Epithelial cell of esophagus (primary cell): ENCODE measurements at regions not wholly inside any gene's neighbourhood (a gene's known extent, or its start where the extent isn't known, plus 50 kb on each side); places are given as distances from the start of the nearest gene placed in this dataset.

Experiments
- DNase-seq: peaks from one replicate; pipeline ENCODE4 v3.0.0; 2010; ENCODE audit warnings: low read depth
- H3K4me3 ChIP-seq: 2 replicates; pipeline ENCODE4 v1.5.1; 2011; ENCODE audit warnings: mild to moderate bottlenecking, low read length, control low read depth
- CTCF ChIP-seq: IDR thresholded peaks from 2 replicates; pipeline ENCODE4 v1.5.1; 2011; ENCODE audit warnings: low read depth, mild to moderate bottlenecking, low read length, control low read depth, inconsistent platforms; ENCODE audit not compliant: insufficient read depth; ENCODE audit errors: missing control alignments

GRCh38 chr3:194985031-194985578 is 285.9 kb downstream of the XXYLT1 start:
- H3K4me3 ChIP-seq = no peak overlapping the region
- DNase-seq = peak; percentile 79
- peak; percentile 53 for TF ChIP-seq CTCF

- TF ChIP-seq CTCF = no peak
- DNase-seq = peak; percentile 99
- no peak overlapping the region for H3K4me3 ChIP-seq
Measured at GRCh38 chr3:194986208-194987043, 284.5 kb downstream of the XXYLT1 start.

- no peak overlapping the region for H3K4me3 ChIP-seq
- DNase-seq = peak; percentile 30
- no peak for TF ChIP-seq CTCF
Measured at GRCh38 chr3:194987571-194988494, 283.1 kb downstream of the XXYLT1 start.

DNA sequence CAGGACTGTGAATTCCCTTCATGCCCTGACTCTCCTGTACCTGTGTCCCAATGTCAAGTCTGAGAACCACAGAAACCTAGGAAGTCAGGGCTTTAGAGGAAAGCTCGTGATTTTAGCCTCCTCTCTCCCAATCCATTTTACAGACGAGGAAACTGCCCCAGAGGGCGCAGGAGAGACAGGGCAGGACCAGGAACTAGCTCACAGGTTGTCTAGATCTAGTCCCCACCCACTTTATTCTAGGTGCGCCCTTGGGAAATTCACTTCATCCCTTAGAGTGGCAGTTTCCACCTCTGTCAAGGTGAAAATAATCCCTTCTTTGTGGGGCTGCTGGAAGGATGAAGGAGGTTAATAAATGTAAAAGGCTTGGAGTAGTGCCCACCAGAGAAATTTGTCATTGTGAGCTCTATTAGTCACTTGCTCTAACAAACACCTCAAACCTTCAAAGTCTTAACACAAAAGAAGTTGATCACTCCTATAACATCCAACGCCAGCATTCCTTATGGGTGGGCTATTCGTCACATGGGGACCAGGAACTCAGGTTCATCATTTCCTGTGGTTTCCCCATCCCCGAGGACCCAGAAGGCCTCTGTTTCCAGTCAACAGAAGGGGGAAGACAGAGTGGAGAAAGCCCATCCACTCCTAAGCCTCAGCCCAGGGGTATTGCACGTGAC is 282.3 kb downstream of the XXYLT1 start:
- no peak for DNase-seq
- TF ChIP-seq CTCF = no peak
- no peak overlapping the region for H3K4me3 ChIP-seq

GRCh38 chr3:194989241-194989640 is 281.7 kb downstream of the XXYLT1 start:
- DNase-seq = no peak
- H3K4me3 ChIP-seq = no peak overlapping the region
- TF ChIP-seq CTCF = no peak
